Esophagus squamous epithelium (tissue), 4 donors: ENCODE measurements at regions not wholly inside any gene's neighbourhood (a gene's known extent, or its start where the extent isn't known, plus 50 kb on each side); places are given as distances from the start of the nearest gene placed in this dataset.

Source experiments
- POLR2A ChIP-seq, 4 donors: fragments of 450-650 bp; IDR thresholded peaks; one replicate each; pipeline ENCODE4 v1.6.1; 2017; ENCODE audit warnings: antibody characterized with exemption in 4 of 4, mild to moderate bottlenecking in 4 of 4, moderate library complexity in 3 of 4
- TF ChIP-seq, protein P1 (sequence below), 6 experiments: fragments of 450-650 bp in 4 of 6; fragments of 200-600 bp in 2 of 6; sonication (generic) in 2 of 6; IDR thresholded peaks; one replicate each; pipeline ENCODE4 v1.5.1; 2016 to 2019; ENCODE audit warnings: antibody characterized with exemption in 6 of 6, mild to moderate bottlenecking in 4 of 6, moderate library complexity in 4 of 6

DNA sequence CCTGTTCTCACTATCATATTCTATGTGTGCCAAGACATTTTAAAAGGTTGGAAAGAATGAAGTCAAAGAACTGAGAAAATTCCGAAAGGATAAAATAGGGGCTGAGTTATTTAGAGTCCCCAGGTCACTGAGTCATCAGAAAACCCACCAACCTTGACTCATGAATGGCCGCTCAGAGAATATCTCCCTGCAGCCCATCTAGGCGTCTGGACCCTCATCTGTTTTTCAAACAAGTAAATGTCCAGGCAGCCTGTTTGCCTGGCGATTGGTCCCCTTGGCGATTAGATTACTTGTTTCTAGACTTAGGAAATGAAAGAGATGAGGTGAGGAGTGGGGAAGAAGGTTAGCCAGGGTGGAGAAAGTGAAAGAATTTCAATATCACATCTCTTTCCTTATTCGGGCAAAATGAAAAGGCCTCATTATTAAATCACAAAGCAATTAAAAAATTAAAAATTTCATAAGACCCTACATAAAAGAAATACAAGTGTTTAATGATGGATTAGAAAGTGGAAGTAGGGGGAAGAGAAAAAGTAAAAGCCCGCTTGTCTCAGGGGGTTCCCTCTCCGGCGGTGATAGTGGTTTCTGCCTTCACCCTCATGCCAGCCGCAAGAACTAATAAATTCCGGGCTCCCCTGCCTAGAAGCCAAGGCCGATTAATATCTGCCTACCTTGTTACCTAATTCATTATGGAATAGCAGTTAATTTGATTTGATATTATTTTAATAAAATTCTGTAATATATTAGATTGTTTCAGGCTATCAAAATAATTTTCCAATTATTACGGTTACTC, 415.9 kb downstream of the BCL11B start:
- TF ChIP-seq, protein P1, sequence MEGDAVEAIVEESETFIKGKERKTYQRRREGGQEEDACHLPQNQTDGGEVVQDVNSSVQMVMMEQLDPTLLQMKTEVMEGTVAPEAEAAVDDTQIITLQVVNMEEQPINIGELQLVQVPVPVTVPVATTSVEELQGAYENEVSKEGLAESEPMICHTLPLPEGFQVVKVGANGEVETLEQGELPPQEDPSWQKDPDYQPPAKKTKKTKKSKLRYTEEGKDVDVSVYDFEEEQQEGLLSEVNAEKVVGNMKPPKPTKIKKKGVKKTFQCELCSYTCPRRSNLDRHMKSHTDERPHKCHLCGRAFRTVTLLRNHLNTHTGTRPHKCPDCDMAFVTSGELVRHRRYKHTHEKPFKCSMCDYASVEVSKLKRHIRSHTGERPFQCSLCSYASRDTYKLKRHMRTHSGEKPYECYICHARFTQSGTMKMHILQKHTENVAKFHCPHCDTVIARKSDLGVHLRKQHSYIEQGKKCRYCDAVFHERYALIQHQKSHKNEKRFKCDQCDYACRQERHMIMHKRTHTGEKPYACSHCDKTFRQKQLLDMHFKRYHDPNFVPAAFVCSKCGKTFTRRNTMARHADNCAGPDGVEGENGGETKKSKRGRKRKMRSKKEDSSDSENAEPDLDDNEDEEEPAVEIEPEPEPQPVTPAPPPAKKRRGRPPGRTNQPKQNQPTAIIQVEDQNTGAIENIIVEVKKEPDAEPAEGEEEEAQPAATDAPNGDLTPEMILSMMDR (IDR thresholded peaks at IDR 0.05): no peak
- TF ChIP-seq POLR2A (IDR thresholded peaks at IDR 0.05): no peak
